Nephron (organoid): ENCODE measurements at regions not wholly inside any gene's neighbourhood (a gene's known extent, or its start where the extent isn't known, plus 50 kb on each side); places are given as distances from the start of the nearest gene placed in this dataset.

ENCODE experiments used
- H3K27ac Mint-ChIP-seq, 3 experiments: 2 replicates each; pipeline ENCODE4 v1.8.0; 2020; ENCODE audit warnings: mixed read lengths in 3 of 3, mild to moderate bottlenecking in 2 of 3, moderate library complexity in 1 of 3
- H3K27me3 Mint-ChIP-seq: 2 replicates; pipeline ENCODE4 v1.8.0; 2021; ENCODE audit warnings: low read depth, mild to moderate bottlenecking, moderate library complexity, mixed read lengths
- H3K36me3 Mint-ChIP-seq: 2 replicates; pipeline ENCODE4 v1.8.0; 2020; ENCODE audit warnings: low read depth, mixed read lengths
- H3K4me1 Mint-ChIP-seq: 2 replicates; pipeline ENCODE4 v1.8.0; 2020; ENCODE audit warnings: mixed read lengths
- H3K4me3 Mint-ChIP-seq, 3 experiments: 2 replicates each; pipeline ENCODE4 v1.8.0; 2020; ENCODE audit warnings: mild to moderate bottlenecking in 3 of 3, mixed read lengths in 3 of 3, moderate library complexity in 2 of 3
- H3K9me3 Mint-ChIP-seq: 2 replicates; pipeline ENCODE4 v1.8.0; 2020; ENCODE audit warnings: mixed read lengths
- TF ChIP-seq, protein P1 (sequence below), 3 experiments: fragments of 200-600 bp; sonication (generic); IDR thresholded peaks; one replicate each; pipeline ENCODE4 v1.5.0; 2021; ENCODE audit warnings: antibody characterized with exemption in 3 of 3; ENCODE audit not compliant: unreplicated experiment in 3 of 3

GRCh38 chr5:175253597-175253996, 190.4 kb downstream of the DRD1 start:
- Mint-ChIP-seq H3K36me3 (no peaks in the 10 kb centered on the region), H3K27ac (no peak overlapping the region), H3K4me1 (no peaks in the 10 kb centered on the region), H3K27me3 (peaks cover 32% of the 10 kb centered on the region), H3K9me3 (no peaks in the 10 kb centered on the region), H3K4me3 (no peak overlapping the region)
- TF ChIP-seq, protein P1, sequence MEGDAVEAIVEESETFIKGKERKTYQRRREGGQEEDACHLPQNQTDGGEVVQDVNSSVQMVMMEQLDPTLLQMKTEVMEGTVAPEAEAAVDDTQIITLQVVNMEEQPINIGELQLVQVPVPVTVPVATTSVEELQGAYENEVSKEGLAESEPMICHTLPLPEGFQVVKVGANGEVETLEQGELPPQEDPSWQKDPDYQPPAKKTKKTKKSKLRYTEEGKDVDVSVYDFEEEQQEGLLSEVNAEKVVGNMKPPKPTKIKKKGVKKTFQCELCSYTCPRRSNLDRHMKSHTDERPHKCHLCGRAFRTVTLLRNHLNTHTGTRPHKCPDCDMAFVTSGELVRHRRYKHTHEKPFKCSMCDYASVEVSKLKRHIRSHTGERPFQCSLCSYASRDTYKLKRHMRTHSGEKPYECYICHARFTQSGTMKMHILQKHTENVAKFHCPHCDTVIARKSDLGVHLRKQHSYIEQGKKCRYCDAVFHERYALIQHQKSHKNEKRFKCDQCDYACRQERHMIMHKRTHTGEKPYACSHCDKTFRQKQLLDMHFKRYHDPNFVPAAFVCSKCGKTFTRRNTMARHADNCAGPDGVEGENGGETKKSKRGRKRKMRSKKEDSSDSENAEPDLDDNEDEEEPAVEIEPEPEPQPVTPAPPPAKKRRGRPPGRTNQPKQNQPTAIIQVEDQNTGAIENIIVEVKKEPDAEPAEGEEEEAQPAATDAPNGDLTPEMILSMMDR (IDR thresholded peaks at IDR 0.05; ENCODE audit: unreplicated experiment in 3 of 3): no peak

DNA sequence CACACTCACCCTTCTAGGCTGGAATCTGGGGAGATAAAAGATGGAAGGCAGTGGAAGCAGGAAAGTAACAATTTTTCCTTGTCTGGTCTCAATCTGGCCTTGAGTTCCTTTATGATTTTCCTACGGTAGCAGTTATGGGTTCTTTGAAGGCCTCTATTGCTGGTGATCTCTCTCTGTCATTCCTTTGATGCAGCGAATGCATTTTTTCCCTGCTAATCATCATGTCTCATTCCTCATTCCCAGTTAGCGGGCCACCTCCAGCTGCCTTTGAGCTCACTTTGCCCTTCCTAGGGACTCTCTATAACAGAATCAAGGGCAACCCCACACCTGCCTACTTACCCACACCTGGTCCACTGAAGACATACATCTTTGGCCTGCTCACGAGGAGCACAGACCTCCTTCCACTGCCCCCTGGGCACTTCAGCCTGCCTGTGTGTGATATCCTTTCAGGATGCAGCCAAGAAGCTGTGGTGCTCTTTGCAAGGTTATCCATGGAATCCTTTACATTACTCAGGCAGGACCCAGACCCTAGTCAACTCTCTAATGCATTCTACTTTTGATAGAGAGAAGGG, 191.7 kb downstream of the DRD1 start:
- Mint-ChIP-seq H3K9me3 (no peaks in the 10 kb centered on the region), H3K36me3 (no peaks in the 10 kb centered on the region), H3K27me3 (peaks cover 33% of the 10 kb centered on the region), H3K4me3 (no peak overlapping the region), H3K4me1 (no peaks in the 10 kb centered on the region), H3K27ac (no peak overlapping the region)
- TF ChIP-seq, protein P1 (IDR thresholded peaks at IDR 0.05; ENCODE audit: unreplicated experiment in 3 of 3): no peak

- no peaks in the 10 kb centered on the region for H3K36me3 Mint-ChIP-seq
- H3K27me3 Mint-ChIP-seq: peaks cover 33% of the 10 kb centered on the region
- H3K27ac Mint-ChIP-seq: no peak overlapping the region
- H3K4me1 Mint-ChIP-seq: no peaks in the 10 kb centered on the region
- no peaks in the 10 kb centered on the region for H3K9me3 Mint-ChIP-seq
- H3K4me3 Mint-ChIP-seq: no peak overlapping the region
- TF ChIP-seq, protein P1 (IDR thresholded peaks at IDR 0.05; ENCODE audit: unreplicated experiment in 3 of 3): no peak
Measured at GRCh38 chr5:175250426-175250825, 193.6 kb downstream of the DRD1 start.

GRCh38 chr5:175248416-175248905, 195.5 kb downstream of the DRD1 start:
- H3K4me1 Mint-ChIP-seq: no peaks in the 10 kb centered on the region
- H3K4me3 Mint-ChIP-seq: no peak overlapping the region
- peaks cover 28% of the 10 kb centered on the region for H3K27me3 Mint-ChIP-seq
- no peaks in the 10 kb centered on the region for H3K36me3 Mint-ChIP-seq
- H3K9me3 Mint-ChIP-seq: no peaks in the 10 kb centered on the region
- TF ChIP-seq, protein P1 (IDR thresholded peaks at IDR 0.05; ENCODE audit: unreplicated experiment in 3 of 3): no peak
- no peak overlapping the region for H3K27ac Mint-ChIP-seq

DNA sequence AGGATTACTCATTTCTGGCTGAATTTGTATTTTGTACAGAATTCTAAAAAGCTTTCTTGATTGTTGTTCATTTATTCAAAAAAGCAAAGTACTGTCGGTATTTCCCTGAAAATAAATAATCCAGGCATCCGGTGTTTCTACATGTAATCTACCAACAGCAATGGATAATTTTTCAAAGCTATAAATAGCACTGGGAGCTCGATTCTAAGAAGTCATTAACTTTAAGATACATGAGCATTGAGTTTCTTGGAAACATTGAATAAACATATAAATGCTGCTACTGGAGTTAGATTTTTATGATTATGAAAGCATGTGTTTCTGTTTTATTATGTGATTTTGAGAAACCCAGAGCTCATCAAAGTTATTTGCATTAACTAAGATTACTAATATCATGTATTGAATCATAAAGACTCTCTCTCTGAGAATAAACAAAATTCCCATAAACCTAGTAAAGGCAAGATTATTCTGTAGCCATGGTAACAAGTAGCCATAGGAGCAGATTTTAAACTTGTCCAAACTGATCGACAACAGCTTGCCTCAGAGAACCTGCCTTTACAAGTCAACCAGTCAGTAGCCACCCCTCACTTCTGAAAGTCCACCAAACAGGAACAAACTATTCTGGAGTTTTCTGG, 197.0 kb downstream of the DRD1 start:
- TF ChIP-seq, protein P1 (IDR thresholded peaks at IDR 0.05; ENCODE audit: unreplicated experiment in 3 of 3): no peak
- Mint-ChIP-seq H3K4me1 (no peaks in the 10 kb centered on the region), H3K36me3 (no peaks in the 10 kb centered on the region), H3K9me3 (no peaks in the 10 kb centered on the region), H3K27ac (no peak overlapping the region), H3K27me3 (peaks cover 29% of the 10 kb centered on the region), H3K4me3 (no peak overlapping the region)
